Fibroblast of villous mesenchyme (primary cell): ENCODE measurements at regions not wholly inside any gene's neighbourhood (a gene's known extent, or its start where the extent isn't known, plus 50 kb on each side); places are given as distances from the start of the nearest gene placed in this dataset.

Experiments
- DNase-seq: peaks from one replicate; pipeline ENCODE4 v3.0.0-alpha.2; 2010; ENCODE audit warnings: low read depth
- H3K4me3 ChIP-seq: 2 replicates; pipeline ENCODE4 v1.5.1; 2011; ENCODE audit warnings: low read depth, mild to moderate bottlenecking, low read length
- TF ChIP-seq, protein P1 (sequence below): IDR thresholded peaks from 2 replicates; pipeline ENCODE4 v1.5.1; 2012; ENCODE audit warnings: low read depth, mild to moderate bottlenecking, low read length; ENCODE audit not compliant: insufficient read depth

DNA sequence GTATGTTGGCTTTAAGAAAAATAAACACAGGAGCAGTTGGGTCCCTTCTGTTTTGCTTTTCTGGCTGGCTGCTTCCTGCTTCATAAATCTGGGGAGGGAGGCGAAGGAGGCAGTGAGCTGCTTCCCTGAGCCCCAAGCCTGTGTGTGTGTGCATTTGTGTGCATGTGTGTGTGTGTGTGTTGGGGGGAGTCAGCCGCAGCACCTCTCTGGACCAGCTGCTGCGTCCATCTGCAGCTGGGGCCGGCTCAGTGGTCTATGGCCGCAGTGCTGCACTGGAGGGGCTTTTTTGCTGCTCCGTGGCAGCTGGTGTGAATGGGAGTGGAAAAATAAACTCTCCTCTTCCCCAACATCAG lies 192.3 kb downstream of the RNF144A start:
- no peak for DNase-seq
- no peak overlapping the region for H3K4me3 ChIP-seq
- TF ChIP-seq, protein P1, sequence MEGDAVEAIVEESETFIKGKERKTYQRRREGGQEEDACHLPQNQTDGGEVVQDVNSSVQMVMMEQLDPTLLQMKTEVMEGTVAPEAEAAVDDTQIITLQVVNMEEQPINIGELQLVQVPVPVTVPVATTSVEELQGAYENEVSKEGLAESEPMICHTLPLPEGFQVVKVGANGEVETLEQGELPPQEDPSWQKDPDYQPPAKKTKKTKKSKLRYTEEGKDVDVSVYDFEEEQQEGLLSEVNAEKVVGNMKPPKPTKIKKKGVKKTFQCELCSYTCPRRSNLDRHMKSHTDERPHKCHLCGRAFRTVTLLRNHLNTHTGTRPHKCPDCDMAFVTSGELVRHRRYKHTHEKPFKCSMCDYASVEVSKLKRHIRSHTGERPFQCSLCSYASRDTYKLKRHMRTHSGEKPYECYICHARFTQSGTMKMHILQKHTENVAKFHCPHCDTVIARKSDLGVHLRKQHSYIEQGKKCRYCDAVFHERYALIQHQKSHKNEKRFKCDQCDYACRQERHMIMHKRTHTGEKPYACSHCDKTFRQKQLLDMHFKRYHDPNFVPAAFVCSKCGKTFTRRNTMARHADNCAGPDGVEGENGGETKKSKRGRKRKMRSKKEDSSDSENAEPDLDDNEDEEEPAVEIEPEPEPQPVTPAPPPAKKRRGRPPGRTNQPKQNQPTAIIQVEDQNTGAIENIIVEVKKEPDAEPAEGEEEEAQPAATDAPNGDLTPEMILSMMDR, result no peak

DNA sequence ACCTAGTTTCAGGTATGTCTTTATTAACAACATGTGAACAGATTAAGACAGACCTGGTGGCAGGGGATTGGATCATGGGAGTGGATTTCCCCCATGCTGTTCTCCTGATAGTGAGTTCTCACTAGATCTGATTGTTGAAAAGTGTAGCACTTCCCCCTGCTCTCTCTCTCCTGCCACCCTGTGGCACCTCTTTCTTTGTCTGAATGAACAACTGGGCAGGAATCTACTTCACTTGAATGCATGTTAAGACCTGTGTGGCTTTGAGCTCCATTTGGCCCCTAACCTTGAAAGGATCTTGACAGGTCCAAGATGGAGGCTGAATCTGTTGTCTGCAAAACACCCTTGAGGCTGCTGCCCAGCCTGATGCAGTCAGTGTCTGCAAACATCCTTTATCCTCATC lies 194.4 kb downstream of the RNF144A start:
- TF ChIP-seq, protein P1, result no peak
- no peak overlapping the region for H3K4me3 ChIP-seq
- no peak for DNase-seq

DNA sequence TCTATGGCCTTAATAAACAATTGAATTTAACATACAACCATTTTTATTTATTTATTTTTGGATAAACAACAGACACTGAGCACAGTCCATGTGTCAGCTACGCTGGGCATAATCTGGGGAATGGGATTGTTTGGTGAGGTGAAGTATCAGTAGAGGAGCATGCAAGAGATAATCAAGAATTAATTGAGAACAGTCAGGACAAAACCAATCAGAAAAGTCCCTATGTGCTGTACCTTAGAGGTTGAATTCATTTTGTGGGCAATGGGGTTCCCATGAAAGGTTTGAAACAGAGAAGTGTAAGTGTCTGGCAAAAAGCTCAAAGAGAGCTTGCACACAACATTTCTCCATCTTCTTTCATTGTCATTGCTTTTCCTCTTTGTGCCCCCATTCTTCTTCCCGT lies 198.2 kb downstream of the RNF144A start:
- no peak overlapping the region for H3K4me3 ChIP-seq
- TF ChIP-seq, protein P1, result no peak
- no peak for DNase-seq

DNA sequence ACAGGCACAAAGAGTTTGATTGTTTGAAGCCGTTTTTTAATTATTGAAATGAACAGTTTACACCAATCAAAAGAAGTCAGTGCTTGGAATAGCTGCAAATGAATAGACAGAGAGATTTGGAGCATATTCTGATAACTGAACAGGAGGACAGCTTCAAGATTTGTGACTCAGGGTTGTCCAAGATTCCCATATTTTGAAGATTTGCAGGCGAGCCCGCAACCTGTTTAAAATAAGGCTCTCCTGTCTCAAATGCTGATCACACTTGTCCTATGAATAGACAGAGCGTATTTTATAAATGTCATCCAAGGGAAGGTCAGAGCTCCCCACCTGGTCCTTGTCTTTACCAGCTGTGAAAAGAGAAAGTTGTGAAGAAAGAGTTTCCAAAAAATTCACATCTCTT lies 198.7 kb downstream of the RNF144A start:
- TF ChIP-seq, protein P1, result no peak
- DNase-seq, result no peak
- no peak overlapping the region for H3K4me3 ChIP-seq

DNA sequence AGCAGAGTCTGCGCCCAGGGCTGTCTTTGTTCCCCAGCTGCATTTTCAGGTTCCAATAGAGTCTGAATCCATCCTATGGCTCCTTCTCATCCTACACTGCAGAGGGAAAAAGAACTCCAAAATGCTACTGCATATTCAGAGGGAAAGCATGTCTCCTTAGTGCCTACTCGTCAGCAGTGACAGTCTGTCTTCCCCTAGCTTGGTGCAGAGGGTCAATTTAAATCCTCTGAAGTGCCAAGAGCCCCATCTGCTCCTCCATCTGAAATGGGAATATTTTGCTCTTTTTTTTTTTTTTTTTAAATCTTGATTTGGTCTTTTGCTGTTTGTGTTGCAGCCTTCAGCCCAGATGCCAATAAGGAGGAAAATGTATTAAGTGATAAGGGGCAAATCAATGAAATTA lies 199.3 kb downstream of the RNF144A start:
- no peak for DNase-seq
- H3K4me3 ChIP-seq, result no peak overlapping the region
- TF ChIP-seq, protein P1, result no peak

DNA sequence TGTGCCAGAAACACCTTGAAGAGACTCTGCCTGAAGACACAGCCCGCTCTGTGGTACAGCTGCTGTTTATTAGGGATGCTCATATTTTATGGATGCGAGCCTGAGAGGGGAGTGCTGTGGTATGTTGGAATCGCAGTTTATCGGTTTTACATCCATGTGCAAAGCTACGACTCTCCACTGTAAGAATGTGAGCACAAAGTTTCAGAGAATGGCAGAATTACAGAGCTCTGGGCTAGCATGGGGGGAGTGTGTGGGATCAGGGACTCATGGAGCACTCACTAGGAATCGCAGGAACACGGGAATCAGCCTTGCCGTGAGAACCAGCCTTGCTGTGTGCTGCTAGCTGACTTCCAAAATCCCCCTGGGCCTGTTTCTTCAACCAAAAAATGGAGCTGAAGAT lies 199.9 kb downstream of the RNF144A start:
- H3K4me3 ChIP-seq, result no peak overlapping the region
- no peak for DNase-seq
- TF ChIP-seq, protein P1, result no peak

DNA sequence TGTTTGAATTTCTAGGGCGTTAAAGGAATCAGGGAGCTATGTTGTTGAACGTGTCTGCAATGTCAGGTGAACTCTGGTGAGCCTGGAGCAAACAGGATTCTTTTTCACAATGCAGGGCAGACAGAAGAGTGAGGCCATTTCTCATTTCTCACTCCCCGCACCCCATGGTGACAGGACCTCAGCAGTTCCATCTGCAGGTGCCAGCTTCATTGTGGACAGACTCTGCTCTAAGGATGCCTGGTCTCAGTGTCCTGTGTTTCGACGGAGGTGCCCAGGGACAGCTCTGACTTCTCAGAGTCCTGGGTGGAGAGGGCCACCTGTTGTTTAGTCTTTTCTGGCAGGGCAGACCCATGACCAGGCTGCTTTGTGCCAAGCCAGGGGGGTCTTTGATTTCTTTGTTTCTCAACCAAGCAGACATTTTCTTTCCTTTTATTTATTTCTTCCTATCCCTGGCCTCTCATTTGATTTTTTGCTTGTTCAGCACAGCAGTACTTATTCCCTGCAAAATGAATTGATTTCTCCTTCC lies 201.5 kb downstream of the RNF144A start:
- TF ChIP-seq, protein P1, result no peak

More for the DNA sequence above, 201.5 kb downstream of the RNF144A start:
- no peak overlapping the region for H3K4me3 ChIP-seq
- DNase-seq, result no peak
